Right atrium auricular region (tissue), 2 donors: ENCODE measurements at regions not wholly inside any gene's neighbourhood (a gene's known extent, or its start where the extent isn't known, plus 50 kb on each side); places are given as distances from the start of the nearest gene placed in this dataset.

Source experiments
- DNase-seq: peaks from one replicate; pipeline ENCODE4 v3.0.0-alpha.2; 2019; ENCODE audit warnings: low spot score
- H3K27ac ChIP-seq, 2 donors: fragments of 200-600 bp; sonication (generic); 1 replicate in 1 of 2; 2 replicates in 1 of 2; pipeline ENCODE4 v1.5.1; 2016 to 2019
- H3K27me3 ChIP-seq, 2 donors: fragments of 200-600 bp; sonication (generic); one replicate each; pipeline versions ENCODE4 v1.5.1 to v1.6.0; 2017 to 2019
- H3K36me3 ChIP-seq: fragments of 200-600 bp; sonication (generic); one replicate; pipeline ENCODE4 v1.5.1; 2016
- H3K4me1 ChIP-seq, 2 donors: fragments of 200-600 bp; sonication (generic); one replicate each; pipeline versions ENCODE4 v1.5.1 to v1.6.0; 2017 to 2019
- H3K4me3 ChIP-seq, 2 donors: fragments of 200-600 bp; sonication (generic); 1 replicate in 1 of 2; 2 replicates in 1 of 2; pipeline ENCODE4 v1.5.1; 2017 to 2019; ENCODE audit warnings: mild to moderate bottlenecking in 1 of 2, moderate library complexity in 1 of 2
- H3K9me3 ChIP-seq, 2 donors: fragments of 200-600 bp; sonication (generic); one replicate each; pipeline ENCODE4 v1.5.1; 2019
- CTCF ChIP-seq, 2 donors: fragments of 200-600 bp; sonication (generic); IDR thresholded peaks; one replicate each; pipeline ENCODE4 v1.5.1; 2019; ENCODE audit warnings: antibody characterized with exemption in 2 of 2

GRCh38 chr6:111938710-111939109 lies 65.5 kb upstream of the FYN start:
- Histone ChIP-seq H3K27ac (no peak overlapping the region), H3K4me3 (no peak overlapping the region), H3K4me1 (no peaks in the 10 kb centered on the region), H3K27me3 (no peaks in the 10 kb centered on the region), H3K36me3 (no peaks in the 10 kb centered on the region), H3K9me3 (peaks cover 0 to 9% of the 10 kb centered on the region in 2 donors)
- TF ChIP-seq CTCF (IDR thresholded peaks at IDR 0.05), result no peak
- DNase-seq, result no peak

DNA sequence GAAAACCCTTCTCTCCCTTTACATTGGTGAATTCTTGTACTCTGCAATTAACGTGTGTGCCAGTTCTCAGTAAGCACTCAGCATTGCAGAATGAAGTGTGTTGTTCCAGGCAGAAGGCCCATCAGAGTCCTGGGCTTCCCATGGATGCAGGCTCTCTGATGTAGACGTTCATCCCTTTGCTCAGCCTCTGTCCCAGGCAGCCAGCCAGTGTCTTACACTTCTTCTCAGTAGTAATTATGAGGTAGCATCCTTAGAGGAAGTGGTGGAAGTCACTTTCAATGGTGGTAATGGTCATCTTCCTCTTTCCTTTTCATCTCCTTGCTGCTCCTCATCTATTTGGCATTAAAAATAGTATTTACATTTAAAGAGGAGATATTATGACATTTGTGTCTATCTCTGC lies 66.7 kb upstream of the FYN start:
- H3K4me1 ChIP-seq, result no peaks in the 10 kb centered on the region
- H3K36me3 ChIP-seq, result no peaks in the 10 kb centered on the region
- H3K4me3 ChIP-seq, result no peak overlapping the region
- DNase-seq, result no peak
- H3K27ac ChIP-seq, result no peak overlapping the region
- no peaks in the 10 kb centered on the region for H3K27me3 ChIP-seq
- H3K9me3 ChIP-seq, result peaks cover 0 to 9% of the 10 kb centered on the region in 2 donors
- TF ChIP-seq CTCF (IDR thresholded peaks at IDR 0.05), result no peak

DNA sequence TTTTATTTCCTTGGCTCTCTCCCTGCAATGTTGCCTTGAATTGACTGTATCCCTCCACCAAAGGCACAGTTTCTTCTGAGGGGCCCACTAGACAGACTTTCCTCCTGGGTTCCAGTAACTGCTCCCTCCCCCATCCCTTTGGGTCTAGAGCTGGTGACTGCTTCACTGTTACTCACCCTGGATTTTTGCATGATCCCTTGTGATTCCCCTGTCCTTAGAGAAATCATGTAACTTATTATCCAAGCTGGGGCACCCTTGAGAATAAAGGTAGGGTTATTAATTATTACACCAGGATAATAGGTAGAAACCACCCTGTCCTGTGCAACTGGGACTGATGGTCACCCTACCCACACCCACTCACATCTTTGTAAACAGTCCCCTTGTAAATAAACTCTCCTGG lies 67.5 kb upstream of the FYN start:
- H3K4me3 ChIP-seq, result no peak overlapping the region
- H3K36me3 ChIP-seq, result no peaks in the 10 kb centered on the region

GRCh38 chr6:111941686-111942330 lies 68.6 kb upstream of the FYN start:
- DNase-seq, result no peak
- peaks cover 0 to 9% of the 10 kb centered on the region in 2 donors for H3K9me3 ChIP-seq
- H3K4me1 ChIP-seq, result no peaks in the 10 kb centered on the region
- H3K4me3 ChIP-seq, result no peak overlapping the region
- no peaks in the 10 kb centered on the region for H3K27me3 ChIP-seq
- TF ChIP-seq CTCF (IDR thresholded peaks at IDR 0.05), result no peak
- H3K27ac ChIP-seq, result no peak overlapping the region
- no peaks in the 10 kb centered on the region for H3K36me3 ChIP-seq

More for the DNA sequence above, 67.5 kb upstream of the FYN start:
- Histone ChIP-seq H3K27me3 (no peaks in the 10 kb centered on the region), H3K27ac (no peak overlapping the region), H3K9me3 (peaks cover 0 to 9% of the 10 kb centered on the region in 2 donors), H3K4me1 (no peaks in the 10 kb centered on the region)
- no peak for DNase-seq
- no peak for TF ChIP-seq CTCF (IDR thresholded peaks at IDR 0.05)

GRCh38 chr6:111942561-111942960 lies 69.3 kb upstream of the FYN start:
- Histone ChIP-seq H3K4me1 (no peaks in the 10 kb centered on the region), H3K36me3 (no peaks in the 10 kb centered on the region), H3K4me3 (no peak overlapping the region), H3K9me3 (peaks cover 0 to 9% of the 10 kb centered on the region in 2 donors), H3K27ac (no peak overlapping the region), H3K27me3 (no peaks in the 10 kb centered on the region)
- DNase-seq, result no peak
- TF ChIP-seq CTCF (IDR thresholded peaks at IDR 0.05), result no peak

DNA sequence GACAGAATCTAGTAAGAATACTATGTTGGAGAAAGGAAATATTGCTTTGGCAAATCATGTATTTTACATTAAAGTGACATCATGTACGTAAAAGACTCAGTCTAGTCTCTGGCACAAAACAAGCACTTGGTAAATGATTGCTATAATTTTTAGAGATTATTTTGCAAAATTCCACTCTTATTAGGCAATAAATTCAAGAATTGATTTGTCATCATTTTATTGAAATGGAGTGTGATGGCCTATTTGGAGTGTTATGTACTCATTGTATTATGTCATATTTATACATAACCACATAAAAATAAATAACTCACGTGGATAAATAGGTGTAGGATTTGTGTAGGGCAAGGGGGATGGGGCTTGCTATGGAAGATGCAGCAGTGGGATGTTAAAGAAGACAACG lies 70.0 kb upstream of the FYN start:
- Histone ChIP-seq H3K9me3 (peaks cover 0 to 9% of the 10 kb centered on the region in 2 donors), H3K27ac (no peak overlapping the region), H3K4me1 (no peaks in the 10 kb centered on the region), H3K36me3 (no peaks in the 10 kb centered on the region), H3K4me3 (no peak overlapping the region), H3K27me3 (no peaks in the 10 kb centered on the region)
- no peak for DNase-seq
- TF ChIP-seq CTCF (IDR thresholded peaks at IDR 0.05), result no peak
